ENCODE measurements at regions not wholly inside any gene's neighbourhood (a gene's known extent, or its start where the extent isn't known, plus 50 kb on each side); places are given as distances from the start of the nearest gene placed in this dataset.
"Not testable (repeated sequence)": the region's sequence is repeated elsewhere in the genome, so short reads cannot be mapped to it uniquely, and the experiment has no call there.

- DNase-seq, result no peak
These were observed 132.4 kb upstream of the ITGA6 start for GRCh38 chr2:172294983-172295382.

DNA sequence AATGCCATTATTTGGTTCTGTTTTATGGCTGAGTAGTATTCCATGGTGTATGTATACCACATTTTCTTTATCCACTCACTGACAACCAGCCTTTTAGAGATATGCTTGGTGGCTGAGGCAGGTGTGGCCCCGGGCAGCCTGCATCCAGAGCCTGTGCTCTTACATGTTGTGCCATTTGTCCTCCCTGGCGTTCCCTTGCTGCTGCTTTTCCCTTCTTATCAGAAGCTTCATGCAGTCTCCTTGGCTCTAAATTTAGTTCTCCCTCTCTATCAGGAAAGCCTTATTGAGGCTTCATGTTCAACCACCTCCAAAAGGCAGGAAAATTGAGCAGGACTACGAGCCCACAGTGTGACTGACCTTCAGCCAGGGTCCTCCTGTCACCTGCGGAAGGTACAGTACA, 131.7 kb upstream of the ITGA6 start:
- DNase-seq, result no peak

DNA sequence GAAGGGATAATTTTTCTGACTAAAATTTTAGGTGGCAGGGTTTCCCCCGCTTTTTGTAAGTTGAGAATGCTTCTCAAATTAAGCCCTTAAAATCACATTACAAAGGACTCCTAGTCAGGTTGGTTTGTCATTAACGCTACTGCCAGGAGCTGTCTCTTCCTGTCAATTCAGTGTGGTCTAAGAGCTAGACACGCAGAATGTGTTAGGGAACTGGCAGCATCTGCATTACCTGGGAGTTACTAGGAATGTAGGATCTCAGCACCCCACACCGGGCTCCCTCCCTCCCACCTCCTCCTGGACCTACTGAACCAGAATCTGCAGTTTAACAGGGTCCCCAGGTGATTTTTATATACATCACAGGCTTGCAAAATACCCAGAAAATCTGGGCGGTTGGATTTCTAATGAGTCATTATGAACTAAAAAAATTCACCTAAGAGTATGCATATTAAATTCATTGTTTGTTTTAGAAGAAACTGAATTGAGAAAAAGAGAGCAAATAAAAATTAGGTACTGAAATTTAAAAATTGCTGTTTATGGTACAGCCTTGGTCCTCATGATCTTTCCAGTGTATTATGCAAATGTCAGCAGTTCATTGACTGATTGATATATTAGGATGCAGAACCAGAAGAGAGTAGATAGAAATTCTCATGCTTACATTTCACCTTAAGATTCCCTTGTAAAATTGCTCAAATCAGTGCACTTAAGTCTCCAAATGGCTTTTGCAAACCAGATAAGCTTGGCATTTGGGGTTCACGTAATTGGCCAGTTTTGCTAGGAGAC, 130.9 kb upstream of the ITGA6 start:
- DNase-seq, result no peak

- no peak for DNase-seq
These were observed 129.9 kb upstream of the ITGA6 start for GRCh38 chr2:172297531-172297930.

GRCh38 chr2:172297950-172298349, 129.4 kb upstream of the ITGA6 start:
- DNase-seq, result no peak

DNA sequence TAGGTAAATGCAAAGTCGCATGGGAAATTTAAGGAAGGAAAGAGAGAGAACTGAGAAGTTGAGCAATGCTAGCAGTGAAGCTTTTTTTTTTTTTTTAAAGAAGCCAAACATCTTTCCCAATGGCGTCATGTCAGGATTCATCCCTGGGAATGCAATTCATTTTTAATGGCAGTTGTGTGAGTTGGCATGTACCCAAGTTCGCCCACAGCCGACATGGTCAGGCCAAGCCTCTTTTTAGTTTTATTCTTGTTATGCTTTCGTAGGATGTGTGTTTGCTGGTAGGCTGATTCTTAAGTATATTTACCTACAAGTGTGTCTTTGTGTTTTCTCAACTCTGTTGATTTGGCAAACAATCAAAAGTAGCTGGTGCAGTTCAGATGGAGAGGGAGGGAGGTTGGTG, 127.6 kb upstream of the ITGA6 start:
- no peak for DNase-seq

- DNase-seq, result no peak
These were observed 126.5 kb upstream of the ITGA6 start for GRCh38 chr2:172300851-172301250.

DNA sequence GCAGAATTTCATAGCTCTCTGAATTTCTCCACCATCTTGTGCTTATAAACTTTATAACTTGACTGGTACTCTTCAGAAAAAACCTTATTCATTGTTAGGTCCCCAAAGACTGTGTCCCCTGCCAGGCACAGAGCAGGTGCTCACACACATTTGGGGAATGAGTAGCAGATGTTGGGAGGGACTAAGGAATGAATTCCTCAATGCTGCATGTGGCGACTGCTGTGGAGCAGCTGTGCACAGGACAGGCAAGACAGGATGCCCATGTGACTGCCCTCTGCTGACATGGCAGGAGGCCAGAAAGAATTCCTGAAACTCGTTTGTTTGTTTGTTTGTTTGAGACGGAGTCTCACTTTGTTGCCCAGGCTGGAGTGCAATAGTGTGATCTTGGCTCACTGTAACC, 122.3 kb upstream of the ITGA6 start:
- no peak for DNase-seq

GRCh38 chr2:172307800-172308199, 119.6 kb upstream of the ITGA6 start:
- no peak for DNase-seq

DNA sequence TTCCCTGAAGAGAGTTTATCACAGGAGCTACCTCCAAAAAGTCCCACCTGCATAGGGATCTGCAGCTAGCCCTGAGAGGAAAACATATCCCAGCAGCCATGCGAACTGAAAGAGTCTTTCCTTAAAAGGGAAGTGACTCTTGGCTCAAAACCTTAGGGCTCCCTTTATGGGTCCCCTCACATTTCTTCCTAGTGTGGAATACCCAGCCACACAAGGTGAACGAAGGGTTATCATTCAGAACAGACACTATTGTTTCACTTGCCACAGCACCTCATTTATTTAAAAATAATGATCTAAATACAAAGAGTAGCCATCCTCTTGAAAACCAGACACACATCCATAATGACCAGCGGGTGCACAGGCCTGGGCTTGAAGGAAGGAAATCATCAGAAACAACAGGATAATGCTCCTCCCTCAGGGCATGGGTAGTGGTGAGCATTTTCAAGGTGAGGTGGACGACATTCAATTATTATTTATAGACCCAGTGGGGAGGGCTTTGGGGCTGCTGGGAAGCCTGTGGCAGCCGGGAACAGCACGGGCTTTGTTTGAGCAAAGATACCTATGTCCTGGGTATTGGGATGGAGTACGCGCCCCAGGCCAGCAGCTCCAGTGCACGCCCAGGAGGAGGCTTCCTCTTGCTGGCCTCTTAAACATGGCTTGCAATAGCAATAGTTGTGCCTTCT, 119.0 kb upstream of the ITGA6 start:
- DNase-seq, result no peak

GRCh38 chr2:172311921-172312345, 115.5 kb upstream of the ITGA6 start:
- no peak for DNase-seq

DNA sequence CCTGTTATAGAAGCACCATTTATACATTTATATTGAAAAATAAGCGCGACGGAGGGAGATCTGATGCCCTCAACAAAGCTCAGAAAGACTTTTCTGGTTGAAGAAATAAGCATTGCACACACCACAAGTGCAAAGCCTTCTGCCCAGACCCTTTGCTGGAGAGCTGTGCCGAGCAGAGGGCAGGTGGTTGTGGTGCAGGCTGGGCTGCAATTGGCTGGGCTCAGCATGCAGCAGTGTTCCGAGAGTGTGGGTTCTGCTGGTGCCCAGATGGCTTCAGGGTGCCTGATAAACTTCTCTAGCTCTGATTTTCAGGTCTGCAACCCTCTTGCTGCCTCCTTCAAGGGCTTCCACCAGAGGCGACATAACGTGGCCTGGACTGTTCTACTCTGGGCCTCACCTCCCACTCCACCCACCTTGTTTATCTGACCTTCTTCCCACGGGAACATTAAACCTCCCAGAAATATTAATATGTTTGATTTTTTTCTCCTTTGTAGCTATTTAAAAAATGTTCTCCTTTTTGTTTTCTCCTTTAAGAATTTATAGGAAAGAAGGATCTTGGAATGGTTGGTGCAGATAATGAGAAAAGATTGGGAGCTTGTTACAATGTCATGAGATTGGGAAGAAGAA, 113.6 kb upstream of the ITGA6 start:
- DNase-seq, result no peak

- DNase-seq, result not testable (repeated sequence)
These were observed 112.3 kb upstream of the ITGA6 start for GRCh38 chr2:172315070-172315469.

GRCh38 chr2:172322049-172322448, 105.3 kb upstream of the ITGA6 start:
- no peak for DNase-seq

DNA sequence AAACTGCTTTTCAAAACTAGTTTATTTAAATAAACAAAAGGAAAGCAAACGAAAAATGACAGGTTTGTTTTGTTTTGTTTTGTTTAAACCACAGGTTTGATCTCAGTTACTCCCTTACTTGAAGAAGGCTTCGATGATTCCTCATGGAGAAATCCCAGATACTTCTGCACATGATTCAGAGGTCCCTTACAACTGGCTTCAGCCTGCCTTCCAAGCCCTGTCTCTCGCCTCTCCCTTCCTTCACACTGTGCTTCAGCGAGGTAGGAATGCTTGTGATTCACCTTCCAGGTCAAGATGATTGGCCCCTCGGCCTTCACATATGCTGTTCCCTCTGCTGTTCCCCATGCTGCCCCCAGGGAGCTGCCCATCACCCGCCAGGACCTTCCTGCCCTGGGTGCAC, 104.1 kb upstream of the ITGA6 start:
- DNase-seq, result no peak

DNA sequence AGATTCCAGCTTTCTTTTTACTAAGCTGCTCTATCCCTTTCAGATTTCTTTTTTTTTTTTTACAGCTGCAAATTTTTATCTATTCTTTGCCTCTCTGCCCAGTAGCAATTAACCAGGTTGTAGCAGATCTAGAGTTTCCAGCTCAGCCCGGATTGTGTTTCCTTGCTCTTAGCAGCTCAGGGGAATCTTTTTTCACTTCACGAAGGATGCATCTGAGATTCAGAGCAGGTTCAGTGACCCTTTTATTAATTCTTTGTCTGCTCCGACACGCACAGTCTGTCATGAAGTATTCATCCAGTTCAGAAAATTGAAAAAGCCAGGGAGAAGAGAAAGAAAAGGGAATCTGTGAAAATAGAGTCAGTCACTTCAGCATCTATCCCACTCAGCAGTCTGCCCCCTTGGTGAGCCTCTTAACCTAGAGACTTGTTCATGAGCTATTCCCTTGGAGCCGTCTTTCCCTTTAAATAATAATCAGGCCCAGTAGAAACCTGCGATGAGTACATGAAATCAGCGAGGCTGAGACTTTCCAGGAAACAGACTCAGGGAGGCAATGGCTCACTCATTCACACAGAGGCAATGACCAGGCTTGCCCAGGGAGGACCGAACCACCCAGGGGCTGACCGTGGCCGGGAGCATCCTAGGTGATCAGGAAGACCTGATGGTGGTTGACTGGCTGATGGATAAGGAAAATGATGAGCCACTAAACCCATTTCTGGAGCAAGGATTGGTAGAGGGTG, 103.4 kb upstream of the ITGA6 start:
- DNase-seq, result no peak

DNA sequence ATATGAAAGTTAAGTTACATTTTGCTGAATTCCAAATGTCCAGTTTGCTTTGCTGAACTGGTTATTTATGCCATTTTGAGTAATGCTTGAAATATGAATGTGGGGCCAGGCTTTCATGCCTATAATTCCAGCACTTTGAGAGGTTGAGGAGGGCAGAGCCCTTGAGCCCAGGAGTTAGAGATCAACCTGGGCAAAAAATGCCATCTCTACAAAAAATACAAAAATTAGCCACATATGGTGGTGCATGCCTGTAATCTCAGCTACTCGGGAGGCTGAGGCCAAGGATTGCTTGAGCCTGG, 101.2 kb upstream of the ITGA6 start:
- no peak for DNase-seq

GRCh38 chr2:172328103-172328841, 99.1 kb upstream of the ITGA6 start:
- no peak for DNase-seq

GRCh38 chr2:172329416-172329773, 98.0 kb upstream of the ITGA6 start:
- DNase-seq, result no peak

- DNase-seq, result no peak
These were observed 97.4 kb upstream of the ITGA6 start for GRCh38 chr2:172329774-172330671.

DNA sequence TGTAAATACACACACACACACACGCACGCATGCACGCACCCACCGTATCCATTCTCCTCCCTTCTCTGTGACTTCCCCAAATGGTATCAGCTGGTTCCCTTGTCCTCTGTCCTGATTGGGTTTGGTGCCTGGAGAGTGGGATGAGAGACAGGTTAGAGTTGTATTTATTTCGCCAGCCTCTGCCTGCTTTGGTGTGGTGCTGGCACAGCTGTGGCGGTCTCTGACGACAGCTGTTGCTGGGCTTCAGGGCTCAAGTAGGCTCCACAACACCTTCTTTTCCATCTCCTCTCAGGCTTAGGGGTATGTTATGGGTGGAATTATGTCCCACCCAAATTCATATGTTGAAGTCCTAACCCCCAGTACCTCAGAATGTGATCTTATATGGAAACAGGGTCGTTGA, 94.9 kb upstream of the ITGA6 start:
- no peak for DNase-seq

All from effector CD4-positive, alpha-beta T cell (primary cell).